ENCODE measurements at regions not wholly inside any gene's neighbourhood (a gene's known extent, or its start where the extent isn't known, plus 50 kb on each side); places are given as distances from the start of the nearest gene placed in this dataset.
A peak's percentile ranks its signal among the peaks of the same experiment; 100 is the strongest.

DNA sequence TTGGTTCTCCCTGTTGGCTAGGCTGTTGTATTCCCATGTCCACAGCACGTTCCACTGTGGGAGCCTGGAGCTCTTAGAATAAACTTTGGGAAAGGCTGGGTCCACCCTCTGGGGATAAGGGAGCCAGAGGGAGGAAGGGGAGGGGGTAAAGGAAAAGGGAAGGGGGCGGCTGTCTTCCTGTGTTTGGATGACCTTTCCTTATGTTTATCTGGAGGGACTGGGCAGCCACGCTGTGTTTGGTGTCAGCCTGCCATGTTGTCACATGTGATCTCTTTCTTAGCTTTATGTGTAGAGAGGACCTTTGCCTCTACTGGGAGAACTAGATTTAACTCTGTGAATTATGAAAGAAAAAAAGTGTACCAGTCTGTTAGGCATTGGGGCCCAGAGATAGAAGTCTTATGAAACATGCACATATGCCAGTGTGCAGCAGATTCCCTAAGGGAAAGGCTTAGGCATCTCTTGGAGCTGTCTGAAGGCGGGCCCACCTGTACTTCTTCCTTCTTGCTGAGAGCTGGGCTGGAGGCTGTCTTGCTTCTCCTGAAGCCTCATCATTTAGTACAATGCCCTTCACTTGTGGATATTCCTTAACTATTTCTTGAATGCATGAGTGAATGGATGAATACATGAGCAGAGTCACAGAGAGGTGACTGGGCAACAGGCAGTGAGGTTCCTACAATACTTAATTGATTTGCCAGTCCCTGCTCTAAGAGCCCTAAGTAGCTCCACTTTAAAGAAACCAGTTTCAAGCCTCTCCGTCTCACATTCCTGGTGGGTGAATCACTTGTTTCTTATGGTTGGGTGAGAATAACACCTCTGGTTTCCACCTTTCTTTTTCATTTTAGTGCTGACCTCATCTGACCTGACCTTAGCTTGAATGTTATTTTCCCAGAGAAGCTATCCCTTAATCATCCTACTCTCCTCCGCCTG is 62.5 kb upstream of the ARHGAP29 start (continued):
- TF ChIP-seq, protein P1, sequence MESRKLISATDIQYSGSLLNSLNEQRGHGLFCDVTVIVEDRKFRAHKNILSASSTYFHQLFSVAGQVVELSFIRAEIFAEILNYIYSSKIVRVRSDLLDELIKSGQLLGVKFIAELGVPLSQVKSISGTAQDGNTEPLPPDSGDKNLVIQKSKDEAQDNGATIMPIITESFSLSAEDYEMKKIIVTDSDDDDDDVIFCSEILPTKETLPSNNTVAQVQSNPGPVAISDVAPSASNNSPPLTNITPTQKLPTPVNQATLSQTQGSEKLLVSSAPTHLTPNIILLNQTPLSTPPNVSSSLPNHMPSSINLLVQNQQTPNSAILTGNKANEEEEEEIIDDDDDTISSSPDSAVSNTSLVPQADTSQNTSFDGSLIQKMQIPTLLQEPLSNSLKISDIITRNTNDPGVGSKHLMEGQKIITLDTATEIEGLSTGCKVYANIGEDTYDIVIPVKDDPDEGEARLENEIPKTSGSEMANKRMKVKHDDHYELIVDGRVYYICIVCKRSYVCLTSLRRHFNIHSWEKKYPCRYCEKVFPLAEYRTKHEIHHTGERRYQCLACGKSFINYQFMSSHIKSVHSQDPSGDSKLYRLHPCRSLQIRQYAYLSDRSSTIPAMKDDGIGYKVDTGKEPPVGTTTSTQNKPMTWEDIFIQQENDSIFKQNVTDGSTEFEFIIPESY (IDR thresholded peaks at IDR 0.05; ENCODE audit: extremely low read depth, insufficient replicate concordance, low read length) = no peak
- TF ChIP-seq RAD21 (IDR thresholded peaks at IDR 0.05; ENCODE audit: low read depth) (peak; percentile 49), SP1 (IDR thresholded peaks at IDR 0.05; ENCODE audit: low read depth) (peak; percentile 99), SIN3A (IDR thresholded peaks at IDR 0.05; ENCODE audit: low read depth) (peak; percentile 79), POLR2A (IDR thresholded peaks at IDR 0.05; ENCODE audit: borderline replicate concordance, extremely low read depth, insufficient read depth, insufficient read length) (no peak)

DNA sequence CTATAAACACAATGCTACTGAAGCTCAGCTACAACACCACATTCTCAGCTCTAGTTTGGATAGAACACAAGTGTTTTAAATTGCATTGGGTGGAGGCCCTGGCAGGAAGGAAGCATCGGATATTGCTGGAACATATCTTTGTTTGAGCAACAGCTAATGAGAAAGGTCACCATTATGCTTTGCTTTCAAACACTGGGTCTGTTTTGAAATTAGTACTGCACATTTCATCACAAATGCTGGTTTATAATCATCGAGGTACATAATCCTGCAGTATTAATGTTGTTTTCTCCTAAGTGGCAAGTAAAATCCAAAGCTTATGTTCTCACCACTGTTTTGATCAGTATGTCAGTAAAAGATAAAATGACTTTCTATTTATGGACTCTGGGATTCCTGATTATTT is 61.5 kb upstream of the ARHGAP29 start:
- CTCF ChIA-PET = no interaction called here
- intact Hi-C loops (cut with micrococcal nuclease) = no loop called here
- DNase-seq (ENCODE audit: low read depth, low spot score) = no peak
- Histone ChIP-seq H3K27me3 (ENCODE audit: insufficient read depth, low read length) (no peaks in the 10 kb centered on the region), H2AFZ (ENCODE audit: low read depth, low read length, poor library complexity, severe bottlenecking) (no peak overlapping the region), H3K9ac (ENCODE audit: low read length) (peak overlapping the region; percentile 64), H3K36me3 (ENCODE audit: control insufficient read depth in 1 of 2, insufficient read depth in 2 of 2, low read length in 2 of 2) (no peaks in the 10 kb centered on the region), H3K79me2 (ENCODE audit: insufficient read depth, low read length) (no peaks in the 10 kb centered on the region), H3K4me2 (ENCODE audit: low read length) (peak overlapping the region; percentile 66; the same call in 1 of the 2 replicates), H4K20me1 (ENCODE audit: insufficient read depth) (no peaks in the 10 kb centered on the region), H3K9me2 (ENCODE audit: insufficient read depth) (no peaks in the 10 kb centered on the region), H3K27ac (ENCODE audit: low read depth, low read length) (peak overlapping the region; percentile 94), H3K4me3 (replicated peaks in 1 of 2; ENCODE audit: low read depth in 1 of 2, low read length in 2 of 2) (no peak overlapping the region), H3K4me1 (ENCODE audit: control insufficient read depth in 1 of 2, insufficient read depth in 2 of 2, low read length in 2 of 2) (peaks cover 37 to 84% of the 10 kb centered on the region in 2 experiments), H3K9me3 (ENCODE audit: control insufficient read depth in 1 of 2, insufficient read depth in 1 of 2, low read depth in 1 of 2, low read length in 2 of 2) (no peaks in the 10 kb centered on the region)
- ATAC-seq = no peak
- POLR2A ChIA-PET = interaction anchor here (1.3 to 6.7 kb wide), 8 partner anchors 12 to 76 kb away, joined by 3 to 42 read pairs (median 32); partner anchors contain the start of gene ARHGAP29
- RAD21 ChIA-PET (ENCODE audit: low non-redundant PET in 1 of 2, low total read pairs in 2 of 2, uncharacterized antibody in 2 of 2, unreplicated experiment in 2 of 2) = no interaction called here
- no TSS peak for BruUV-seq (replicated peaks)
- TF ChIP-seq ATF3 (IDR thresholded peaks at IDR 0.05) (no peak), EGR1 (IDR thresholded peaks at IDR 0.05; ENCODE audit: low read depth) (no peak), ZNF274 (IDR thresholded peaks at IDR 0.05; ENCODE audit: low read depth, low read length) (no peak), YY1 (IDR thresholded peaks at IDR 0.05; ENCODE audit: extremely low read depth, insufficient replicate concordance, low read depth, low read length) (no peak), CTCF (IDR thresholded peaks at IDR 0.05 in 2 of 3, conservative IDR thresholded peaks at IDR 0.05 in 1 of 3; ENCODE audit: borderline replicate concordance in 1 of 3, insufficient read depth in 1 of 3, low read depth in 2 of 3, low read length in 2 of 3) (no peak), EZH2phosphoT487 (IDR thresholded peaks at IDR 0.05; ENCODE audit: borderline replicate concordance) (no peak), FOSL1 (IDR thresholded peaks at IDR 0.05; ENCODE audit: low read depth) (no peak), MAX (IDR thresholded peaks at IDR 0.05) (no peak), SP1 (IDR thresholded peaks at IDR 0.05; ENCODE audit: low read depth) (peak; percentile 21; the same call in 1 of the 2 replicates), EZH2 (IDR thresholded peaks at IDR 0.05) (no peak)
- TF ChIP-seq, protein P2, sequence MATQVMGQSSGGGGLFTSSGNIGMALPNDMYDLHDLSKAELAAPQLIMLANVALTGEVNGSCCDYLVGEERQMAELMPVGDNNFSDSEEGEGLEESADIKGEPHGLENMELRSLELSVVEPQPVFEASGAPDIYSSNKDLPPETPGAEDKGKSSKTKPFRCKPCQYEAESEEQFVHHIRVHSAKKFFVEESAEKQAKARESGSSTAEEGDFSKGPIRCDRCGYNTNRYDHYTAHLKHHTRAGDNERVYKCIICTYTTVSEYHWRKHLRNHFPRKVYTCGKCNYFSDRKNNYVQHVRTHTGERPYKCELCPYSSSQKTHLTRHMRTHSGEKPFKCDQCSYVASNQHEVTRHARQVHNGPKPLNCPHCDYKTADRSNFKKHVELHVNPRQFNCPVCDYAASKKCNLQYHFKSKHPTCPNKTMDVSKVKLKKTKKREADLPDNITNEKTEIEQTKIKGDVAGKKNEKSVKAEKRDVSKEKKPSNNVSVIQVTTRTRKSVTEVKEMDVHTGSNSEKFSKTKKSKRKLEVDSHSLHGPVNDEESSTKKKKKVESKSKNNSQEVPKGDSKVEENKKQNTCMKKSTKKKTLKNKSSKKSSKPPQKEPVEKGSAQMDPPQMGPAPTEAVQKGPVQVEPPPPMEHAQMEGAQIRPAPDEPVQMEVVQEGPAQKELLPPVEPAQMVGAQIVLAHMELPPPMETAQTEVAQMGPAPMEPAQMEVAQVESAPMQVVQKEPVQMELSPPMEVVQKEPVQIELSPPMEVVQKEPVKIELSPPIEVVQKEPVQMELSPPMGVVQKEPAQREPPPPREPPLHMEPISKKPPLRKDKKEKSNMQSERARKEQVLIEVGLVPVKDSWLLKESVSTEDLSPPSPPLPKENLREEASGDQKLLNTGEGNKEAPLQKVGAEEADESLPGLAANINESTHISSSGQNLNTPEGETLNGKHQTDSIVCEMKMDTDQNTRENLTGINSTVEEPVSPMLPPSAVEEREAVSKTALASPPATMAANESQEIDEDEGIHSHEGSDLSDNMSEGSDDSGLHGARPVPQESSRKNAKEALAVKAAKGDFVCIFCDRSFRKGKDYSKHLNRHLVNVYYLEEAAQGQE (IDR thresholded peaks at IDR 0.05; ENCODE audit: low read depth) = no peak

All from HCT116 (cell line).